C4-2B (cell line): ENCODE measurements at regions not wholly inside any gene's neighbourhood (a gene's known extent, or its start where the extent isn't known, plus 50 kb on each side); places are given as distances from the start of the nearest gene placed in this dataset.

ENCODE experiments used
- H3K27ac ChIP-seq: fragments of 450-650 bp; 2 replicates; pipeline ENCODE4 v1.5.1; 2017
- CTCF ChIP-seq: fragments of 450-650 bp; conservative IDR thresholded peaks from 2 replicates; pipeline ENCODE4 v1.5.1; 2017; ENCODE audit warnings: mild to moderate bottlenecking
- ZFX ChIP-seq: fragments of 450-650 bp; IDR thresholded peaks from 2 replicates; pipeline ENCODE4 v1.6.1; 2017

- H3K27ac ChIP-seq: no peak overlapping the region
Measured at GRCh38 chr18:8966821-8967220, 135.7 kb upstream of the NDUFV2 start.

GRCh38 chr18:8967573-8967972 lies 134.9 kb upstream of the NDUFV2 start:
- no peak overlapping the region for H3K27ac ChIP-seq
- TF ChIP-seq CTCF (no peak), ZFX (no peak)

More at GRCh38 chr18:8966821-8967220, 135.7 kb upstream of the NDUFV2 start:
- TF ChIP-seq ZFX (no peak), CTCF (no peak)

- no peak for TF ChIP-seq CTCF
- H3K27ac ChIP-seq: no peak overlapping the region
Measured at GRCh38 chr18:8969639-8970390, 132.7 kb upstream of the NDUFV2 start.

GRCh38 chr18:8970843-8971242 lies 131.7 kb upstream of the NDUFV2 start:
- H3K27ac ChIP-seq: no peak overlapping the region
- TF ChIP-seq ZFX (no peak), CTCF (no peak)

- H3K27ac ChIP-seq: no peak overlapping the region
- no peak for TF ChIP-seq CTCF
- no peak for TF ChIP-seq ZFX
Measured at GRCh38 chr18:8972116-8972515, 130.4 kb upstream of the NDUFV2 start.

GRCh38 chr18:8974279-8974678 lies 128.2 kb upstream of the NDUFV2 start:
- TF ChIP-seq CTCF (no peak), ZFX (no peak)

GRCh38 chr18:8974696-8975095 lies 127.8 kb upstream of the NDUFV2 start:
- H3K27ac ChIP-seq: no peak overlapping the region
- TF ChIP-seq ZFX: no peak
- no peak for TF ChIP-seq CTCF

More at GRCh38 chr18:8974279-8974678, 128.2 kb upstream of the NDUFV2 start:
- no peak overlapping the region for H3K27ac ChIP-seq
